Neural cell (in vitro differentiated cells): ENCODE measurements at regions not wholly inside any gene's neighbourhood (a gene's known extent, or its start where the extent isn't known, plus 50 kb on each side); places are given as distances from the start of the nearest gene placed in this dataset.

ENCODE experiments used
- H2AFZ ChIP-seq: fragments of 200-600, 300-800 bp; sonication (generic), shearing (Covaris generic); 2 replicates; pipeline ENCODE4 v1.6.0; 2014; ENCODE audit warnings: low read depth, mild to moderate bottlenecking, antibody characterized with exemption, low read length, moderate library complexity
- H3F3A ChIP-seq: fragments of 200-600 bp; shearing (Covaris generic); 2 replicates; pipeline ENCODE4 v1.6.1; 2016; ENCODE audit warnings: mild to moderate bottlenecking, moderate library complexity, mixed read lengths, antibody characterized with exemption, low read length; ENCODE audit not compliant: insufficient read depth, poor library complexity, severe bottlenecking
- H3K27ac ChIP-seq: fragments of 200-600, 300-800 bp; sonication (generic), shearing (Covaris generic); 2 replicates; pipeline ENCODE4 v1.5.1; 2014; ENCODE audit warnings: mild to moderate bottlenecking, low read length, moderate library complexity
- H3K27me3 ChIP-seq: fragments of 300-800, 200-600 bp; sonication (generic), shearing (Covaris generic); 2 replicates; pipeline ENCODE4 v1.6.0; 2014; ENCODE audit warnings: mild to moderate bottlenecking, low read depth, low read length, moderate library complexity; ENCODE audit not compliant: insufficient read depth
- H3K36me3 ChIP-seq: fragments of 300-800, 200-600 bp; sonication (generic), shearing (Covaris generic); 2 replicates; pipeline ENCODE4 v1.5.1; 2014; ENCODE audit warnings: mild to moderate bottlenecking, antibody characterized with exemption, low read length, moderate library complexity; ENCODE audit not compliant: insufficient read depth
- H3K4me2 ChIP-seq: fragments of 300-800, 200-600 bp; sonication (generic), shearing (Covaris generic); 2 replicates; pipeline ENCODE4 v1.6.0; 2014; ENCODE audit warnings: mild to moderate bottlenecking, low read length
- H3K4me3 ChIP-seq: fragments of 300-800, 200-600 bp; sonication (generic), shearing (Covaris generic); 2 replicates; pipeline ENCODE4 v1.5.1; 2014; ENCODE audit warnings: mild to moderate bottlenecking, low read length, moderate library complexity
- H3K79me2 ChIP-seq: fragments of 200-600 bp; shearing (Covaris generic); replicated peaks from 2 replicates; pipeline ENCODE4 v1.6.0; 2014; ENCODE audit warnings: mild to moderate bottlenecking, low read length, moderate library complexity; ENCODE audit not compliant: insufficient read depth
- H3K9ac ChIP-seq: fragments of 300-800, 200-600 bp; sonication (generic), shearing (Covaris generic); 2 replicates; pipeline ENCODE4 v1.6.1; 2016; ENCODE audit warnings: mild to moderate bottlenecking, low read length, mixed read lengths
- H3K9me2 ChIP-seq: fragments of 200-600 bp; shearing (Covaris generic); 2 replicates; pipeline ENCODE4 v1.6.1; 2016; ENCODE audit warnings: mild to moderate bottlenecking, low read length, mixed read lengths; ENCODE audit not compliant: insufficient read depth
- H3K9me3 ChIP-seq: fragments of 200-600, 300-800 bp; sonication (generic), shearing (Covaris generic); 2 replicates; pipeline ENCODE4 v1.6.1; 2016; ENCODE audit warnings: mild to moderate bottlenecking, mixed run types, low read length, moderate library complexity, mixed read lengths
- H4K20me1 ChIP-seq: fragments of 200-600 bp; shearing (Covaris generic); 2 replicates; pipeline ENCODE4 v1.6.1; 2016; ENCODE audit warnings: mild to moderate bottlenecking, mixed run types; ENCODE audit not compliant: insufficient read depth
- EZH2 ChIP-seq: fragments of 200-600, 300-800 bp; shearing (Covaris generic), sonication (generic); IDR thresholded peaks from 2 replicates; pipeline ENCODE4 v1.6.1; 2014; ENCODE audit warnings: antibody characterized with exemption, low read length, borderline replicate concordance, mild to moderate bottlenecking; ENCODE audit not compliant: insufficient read depth, poor library complexity, severe bottlenecking
- MXI1 ChIP-seq: fragments of 450-650 bp; conservative IDR thresholded peaks from 2 replicates; pipeline ENCODE4 v1.6.1; 2014; ENCODE audit warnings: antibody characterized with exemption, mild to moderate bottlenecking; ENCODE audit not compliant: poor library complexity, severe bottlenecking
- POLR2AphosphoS5 ChIP-seq: IDR thresholded peaks from 2 replicates; pipeline ENCODE4 v1.6.1; 2012
- RAD21 ChIP-seq: fragments of 450-650 bp; conservative IDR thresholded peaks from 2 replicates; pipeline ENCODE4 v1.6.1; 2014; ENCODE audit warnings: antibody characterized with exemption, mild to moderate bottlenecking, moderate library complexity
- REST ChIP-seq: IDR thresholded peaks from 2 replicates; pipeline ENCODE4 v1.6.1; 2012; ENCODE audit warnings: borderline replicate concordance
- SMC3 ChIP-seq: fragments of 450-650 bp; conservative IDR thresholded peaks from 2 replicates; pipeline ENCODE4 v1.6.1; 2014; ENCODE audit warnings: antibody characterized with exemption, mild to moderate bottlenecking, moderate library complexity; ENCODE audit not compliant: poor library complexity
- TAF1 ChIP-seq: IDR thresholded peaks from 2 replicates; pipeline ENCODE4 v1.6.1; 2012; ENCODE audit warnings: low read depth

GRCh38 chr13:84894749-84895148, 904.5 kb downstream of the SLITRK6 start:
- Histone ChIP-seq H2AFZ (no peak overlapping the region), H3K36me3 (no peaks in the 10 kb centered on the region), H3K9me3 (no peaks in the 10 kb centered on the region), H3F3A (no peaks in the 10 kb centered on the region), H3K27ac (no peak overlapping the region), H4K20me1 (no peaks in the 10 kb centered on the region), H3K4me2 (no peak overlapping the region), H3K9me2 (no peaks in the 10 kb centered on the region), H3K4me3 (no peak overlapping the region), H3K27me3 (no peaks in the 10 kb centered on the region), H3K9ac (no peak overlapping the region), H3K79me2 (no peaks in the 10 kb centered on the region)
- TF ChIP-seq TAF1 (no peak), RAD21 (no peak), EZH2 (no peak), MXI1 (no peak), POLR2AphosphoS5 (no peak)

GRCh38 chr13:84885868-84886267, 913.4 kb downstream of the SLITRK6 start:
- no peak overlapping the region for H3K4me2 ChIP-seq
- no peaks in the 10 kb centered on the region for H3K79me2 ChIP-seq
- no peak overlapping the region for H2AFZ ChIP-seq
- H3K9me3 ChIP-seq, result no peaks in the 10 kb centered on the region
- no peak overlapping the region for H3K27ac ChIP-seq
- H3K36me3 ChIP-seq, result no peaks in the 10 kb centered on the region
- no peak overlapping the region for H3K9ac ChIP-seq
- H3K9me2 ChIP-seq, result no peaks in the 10 kb centered on the region
- H3K4me3 ChIP-seq, result no peak overlapping the region
- no peaks in the 10 kb centered on the region for H3F3A ChIP-seq
- H3K27me3 ChIP-seq, result no peaks in the 10 kb centered on the region
- TF ChIP-seq SMC3 (no peak), POLR2AphosphoS5 (no peak)
- no peaks in the 10 kb centered on the region for H4K20me1 ChIP-seq

- H3K4me3 ChIP-seq, result no peak overlapping the region
- TF ChIP-seq TAF1 (no peak), REST (no peak), SMC3 (no peak), RAD21 (no peak)
- H3K27me3 ChIP-seq, result no peaks in the 10 kb centered on the region
- H3K9me2 ChIP-seq, result no peaks in the 10 kb centered on the region
- no peaks in the 10 kb centered on the region for H3K79me2 ChIP-seq
- no peak overlapping the region for H3K27ac ChIP-seq
- no peaks in the 10 kb centered on the region for H3K9me3 ChIP-seq
- no peaks in the 10 kb centered on the region for H3K36me3 ChIP-seq
- H2AFZ ChIP-seq, result no peak overlapping the region
- no peak overlapping the region for H3K4me2 ChIP-seq
- no peak overlapping the region for H3K9ac ChIP-seq
- no peaks in the 10 kb centered on the region for H4K20me1 ChIP-seq
- H3F3A ChIP-seq, result no peaks in the 10 kb centered on the region
These were observed 925.3 kb downstream of the SLITRK6 start for GRCh38 chr13:84873951-84874350.
